HUDEP-2 (cell line): ENCODE measurements at regions not wholly inside any gene's neighbourhood (a gene's known extent, or its start where the extent isn't known, plus 50 kb on each side); places are given as distances from the start of the nearest gene placed in this dataset.

Experiments
- DNase-seq, 76 experiments: peaks; one replicate each; lab custom pipeline; 2025; ENCODE audit not compliant: unreplicated experiment in 76 of 76; lab: John Stamatoyannopoulos, UW

DNA sequence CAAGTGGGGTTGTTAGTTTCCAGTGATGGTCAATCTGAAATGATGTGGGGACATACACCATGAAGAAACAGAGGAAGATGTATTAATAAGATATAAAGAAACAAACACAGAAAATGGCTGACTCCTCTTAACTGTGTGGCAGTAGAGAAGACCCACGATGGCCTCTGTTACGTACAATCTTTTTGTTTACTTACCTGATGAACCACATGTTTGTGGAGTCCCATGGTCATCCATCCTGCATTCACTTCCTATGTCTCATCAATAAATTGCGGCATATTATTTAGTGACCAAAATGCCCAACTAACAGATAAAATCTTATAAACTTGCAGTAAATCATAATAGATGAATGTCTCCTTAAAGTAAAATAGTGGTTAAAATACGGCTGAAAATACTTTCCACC is 740.1 kb upstream of the LINC00305 start:
- no peak for DNase-seq

DNA sequence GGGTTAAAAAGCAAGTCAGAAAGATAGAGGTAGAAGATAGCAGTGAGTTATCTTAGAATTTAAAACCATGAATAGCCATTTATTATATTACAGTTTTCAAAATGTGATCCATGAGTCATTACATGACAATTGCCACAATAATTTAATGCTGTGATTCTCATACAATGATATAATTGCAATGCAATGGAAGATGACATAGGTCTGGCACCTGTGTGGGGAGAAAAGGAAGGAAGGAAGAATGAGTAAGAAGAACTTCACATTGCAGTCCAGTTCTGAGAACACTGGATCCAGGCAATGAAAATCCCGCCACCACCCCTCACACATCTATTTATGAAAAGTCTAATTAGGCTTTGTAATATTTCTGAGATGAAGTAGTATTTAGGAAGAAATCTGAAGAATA is 738.1 kb upstream of the LINC00305 start:
- no peak for DNase-seq

DNA sequence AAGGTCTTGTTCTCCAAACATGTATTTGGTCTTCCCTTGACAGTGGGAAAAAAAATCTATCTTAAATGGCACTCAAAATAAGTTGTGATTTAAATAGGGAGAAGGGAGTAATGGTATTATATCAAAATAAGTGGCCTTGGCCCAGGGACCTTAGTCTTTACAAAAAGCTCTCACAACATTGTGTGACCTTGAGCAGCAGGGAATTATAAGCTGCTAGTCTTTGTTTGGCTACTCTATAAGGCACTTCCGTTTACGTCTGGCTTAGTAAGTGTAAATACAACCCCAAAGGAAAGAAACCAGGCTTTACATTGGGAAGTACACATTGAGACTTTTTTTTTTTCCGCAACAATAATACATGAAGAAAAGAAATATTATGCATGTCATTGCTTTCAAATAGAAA is 734.0 kb upstream of the LINC00305 start:
- DNase-seq = no peak

DNA sequence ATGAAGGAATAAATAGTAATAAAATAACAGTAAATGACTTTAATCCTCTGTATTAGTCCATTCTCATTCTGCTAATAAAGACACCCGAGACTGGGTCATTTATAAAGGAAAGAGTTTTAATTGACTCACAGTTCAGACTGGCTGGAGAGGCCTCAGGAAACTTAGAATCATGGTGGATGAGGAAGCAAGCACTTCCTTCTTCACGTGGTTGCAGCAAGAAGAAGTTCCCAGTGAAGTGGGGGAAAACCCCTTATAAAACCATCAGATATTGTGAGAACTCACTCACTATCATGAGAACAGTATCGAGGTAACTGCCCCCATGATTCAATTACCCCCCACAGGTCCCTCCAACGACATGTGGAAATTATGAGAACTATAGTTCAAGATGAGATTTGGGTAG is 727.9 kb upstream of the LINC00305 start:
- DNase-seq = no peak

DNA sequence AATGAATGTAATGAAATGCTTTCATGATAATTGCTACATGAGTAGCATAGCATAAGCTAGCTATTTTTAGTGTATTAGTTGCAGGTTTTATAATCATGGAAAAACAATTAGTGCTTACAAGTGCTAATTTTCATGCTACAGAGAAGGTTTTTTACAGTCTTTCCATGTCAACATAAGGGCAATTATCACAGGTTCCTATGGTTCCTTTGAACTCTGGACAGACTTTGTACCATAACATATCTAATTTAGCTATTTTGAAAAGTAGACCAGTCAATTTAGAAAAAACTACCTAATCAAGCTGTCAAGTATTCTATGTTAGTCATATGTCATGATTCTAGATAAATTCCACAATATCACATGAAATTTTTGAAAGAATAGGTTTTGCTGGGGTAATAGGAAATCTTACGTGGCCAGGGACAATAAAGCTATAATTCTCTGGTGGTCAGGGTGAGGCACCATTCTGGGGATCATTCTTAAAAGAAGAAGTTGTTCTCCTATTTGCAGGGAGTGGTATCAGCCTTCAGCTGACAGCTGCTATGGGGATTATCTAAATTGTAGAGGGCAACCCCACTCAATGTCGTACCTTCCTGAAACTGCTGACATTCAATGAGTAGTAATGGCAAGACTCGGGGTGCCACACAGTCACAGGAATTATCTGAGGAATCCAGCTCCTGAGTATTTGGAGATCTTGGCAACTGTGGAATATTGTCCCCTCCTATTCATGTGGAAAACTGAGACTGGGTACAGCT is 724.0 kb upstream of the LINC00305 start:
- no peak for DNase-seq

DNA sequence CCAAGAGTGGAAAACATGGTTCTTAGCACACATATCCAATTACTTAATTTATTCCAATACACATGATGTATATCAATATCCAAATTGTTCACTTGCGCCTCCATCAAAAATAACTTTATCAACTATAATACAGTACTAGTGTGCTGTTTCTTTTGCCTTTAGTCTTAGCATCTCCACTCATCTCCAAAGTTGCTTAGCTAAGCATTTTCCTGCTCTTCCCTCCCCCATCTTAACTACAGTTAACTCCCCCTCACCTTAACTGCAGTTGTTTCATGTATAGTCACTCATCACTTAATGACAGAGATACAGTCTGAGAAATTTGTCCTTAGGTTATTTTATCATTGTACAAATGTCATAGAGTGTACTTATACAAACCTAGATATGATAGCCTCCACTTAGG is 705.2 kb upstream of the LINC00305 start:
- DNase-seq = no peak

DNA sequence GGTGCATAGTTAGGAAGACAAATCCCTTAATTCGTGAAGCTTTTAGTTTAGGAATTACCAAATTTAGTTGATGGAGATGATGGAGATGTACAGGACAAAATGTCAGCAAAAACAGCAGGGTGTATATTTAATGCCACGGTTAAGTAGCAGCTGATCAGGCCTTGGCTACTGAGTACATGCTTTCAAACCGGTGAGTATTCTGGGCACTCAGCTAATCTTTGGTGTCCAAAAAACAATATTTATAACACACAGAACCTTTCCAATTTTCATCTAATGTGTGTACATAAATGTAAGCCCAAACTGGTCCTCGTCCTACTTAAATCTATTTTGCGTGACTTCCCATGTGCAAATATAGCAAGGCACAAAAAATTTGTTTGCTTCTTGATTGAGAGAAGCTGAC is 703.4 kb upstream of the LINC00305 start:
- DNase-seq = no peak

DNA sequence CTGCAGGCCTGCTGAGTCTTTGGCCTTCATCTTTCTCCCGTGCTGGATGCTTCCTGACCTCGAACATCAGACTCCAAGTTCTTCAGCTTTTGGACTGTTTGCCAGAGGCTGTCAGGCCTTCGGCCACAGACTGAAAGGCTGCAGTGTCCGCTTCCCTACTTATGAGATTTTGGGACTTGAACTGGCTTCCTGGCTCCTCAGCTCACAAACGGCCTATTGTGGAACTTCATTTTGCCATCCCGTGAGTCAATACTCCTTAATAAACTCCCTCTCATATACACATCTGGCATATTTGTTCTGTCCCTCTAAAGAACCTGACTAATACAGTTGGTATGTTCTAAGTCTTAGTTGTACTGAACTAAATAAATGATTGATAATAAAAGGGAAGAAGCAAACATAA is 702.8 kb upstream of the LINC00305 start:
- no peak for DNase-seq

DNA sequence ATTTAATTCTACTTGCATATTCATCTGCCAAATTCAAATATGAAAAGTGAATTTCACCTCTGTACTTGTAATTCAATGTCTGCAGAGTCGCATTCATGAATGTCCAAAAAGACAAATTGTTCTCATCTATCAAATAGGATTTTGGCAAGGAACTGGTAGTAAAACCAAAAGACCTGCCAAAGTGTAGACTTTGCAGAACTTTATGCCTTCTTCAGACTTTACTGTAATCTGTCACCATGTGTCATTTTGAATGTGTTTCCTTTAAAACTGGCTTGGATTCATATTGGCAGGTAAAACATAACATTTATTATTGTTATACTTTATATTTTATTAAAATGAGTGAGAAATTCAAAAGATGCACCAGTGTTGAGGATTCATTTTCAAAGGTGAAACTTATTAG is 701.9 kb upstream of the LINC00305 start:
- no peak for DNase-seq

DNA sequence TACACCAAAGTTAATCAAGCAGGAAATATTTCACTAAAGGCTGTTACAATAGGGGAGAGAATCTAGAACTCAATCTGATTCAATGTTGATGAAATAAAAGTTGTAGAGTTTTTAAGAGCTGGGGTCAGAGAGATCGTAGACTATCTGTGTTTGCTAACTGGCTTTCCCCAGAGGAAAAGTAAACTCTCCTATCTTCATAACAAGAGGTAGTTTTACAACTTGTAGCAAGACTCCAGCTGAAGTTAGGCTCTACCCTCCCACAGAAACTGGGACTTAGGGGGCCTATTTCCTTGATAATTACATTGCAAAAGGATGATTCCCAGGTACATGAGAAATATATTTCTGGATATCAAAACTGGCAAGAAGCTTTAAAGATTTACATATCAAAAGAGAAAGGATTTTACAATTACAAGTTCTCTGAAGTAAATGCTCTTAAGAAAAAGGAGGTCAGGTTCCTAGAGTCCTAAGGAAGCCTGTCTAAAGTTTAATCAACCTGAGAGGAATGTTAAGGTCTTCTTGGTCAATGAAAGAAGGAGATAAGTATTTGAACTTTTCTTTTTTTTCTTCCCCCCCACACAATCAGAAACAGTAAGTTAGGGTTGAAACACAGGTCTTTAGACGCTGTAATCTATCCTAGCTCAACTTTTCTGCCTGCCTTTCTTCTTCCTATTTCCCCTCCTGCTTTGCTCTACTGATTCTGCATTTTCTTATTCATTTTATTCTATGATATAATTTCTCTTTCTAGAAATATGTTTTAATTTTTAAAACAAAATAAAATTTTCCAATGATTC is 692.2 kb upstream of the LINC00305 start:
- DNase-seq = no peak

DNA sequence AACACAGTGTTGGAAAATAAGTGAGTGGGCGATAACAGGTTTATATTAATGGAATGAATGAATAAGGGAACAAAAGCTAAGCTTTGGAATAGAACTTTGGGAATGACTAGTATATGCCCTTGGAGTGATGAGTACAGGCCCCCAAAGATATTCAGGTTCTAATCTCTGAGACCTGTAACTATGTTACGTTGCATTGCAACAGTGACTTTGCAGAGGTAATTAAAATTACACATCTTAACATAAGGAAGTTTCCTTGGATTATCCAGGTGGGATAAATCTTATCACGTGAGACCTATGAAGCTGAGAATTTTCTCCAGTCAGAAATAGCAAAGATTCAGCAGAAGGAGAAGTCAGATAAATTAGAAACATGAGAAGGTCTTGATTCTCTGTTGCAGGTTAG is 661.5 kb upstream of the LINC00305 start:
- no peak for DNase-seq

DNA sequence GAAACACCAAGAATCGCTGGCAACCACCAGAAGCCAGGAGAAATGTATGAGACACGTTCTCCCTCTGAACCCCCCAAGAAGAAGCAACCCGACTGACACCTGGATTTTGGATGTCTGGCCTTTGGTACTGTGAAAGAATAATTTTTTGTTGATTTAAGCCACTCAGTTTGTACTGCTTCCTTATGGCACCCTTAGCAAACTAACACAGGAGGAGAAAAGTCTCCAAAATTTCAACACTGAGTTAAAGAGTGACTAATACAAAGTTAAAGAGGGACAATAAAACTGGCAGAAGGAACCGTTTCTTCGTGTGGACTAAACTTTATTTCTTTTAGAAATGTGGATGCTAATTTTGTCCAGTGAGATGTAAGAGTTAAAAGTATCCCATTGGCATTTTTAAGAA is 660.9 kb upstream of the LINC00305 start:
- DNase-seq = no peak

DNA sequence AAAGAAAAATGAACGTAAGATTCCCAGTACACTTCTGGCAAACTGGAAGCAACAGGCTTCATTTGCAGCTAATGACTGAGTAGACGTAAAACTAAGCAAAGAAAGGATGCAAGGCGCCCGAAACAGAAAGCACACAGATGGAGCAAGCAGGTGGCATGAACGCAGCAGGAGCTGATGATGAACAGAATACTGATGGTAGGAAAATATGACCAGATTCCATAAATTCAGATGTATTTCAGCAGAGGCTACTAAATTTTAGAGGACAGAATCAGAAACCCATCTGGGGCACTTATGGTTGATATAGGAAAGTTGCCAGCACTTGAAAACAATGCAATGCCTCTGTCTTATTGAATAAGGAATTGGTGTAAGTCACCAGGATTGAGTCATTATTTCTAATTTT is 658.7 kb upstream of the LINC00305 start:
- no peak for DNase-seq

DNA sequence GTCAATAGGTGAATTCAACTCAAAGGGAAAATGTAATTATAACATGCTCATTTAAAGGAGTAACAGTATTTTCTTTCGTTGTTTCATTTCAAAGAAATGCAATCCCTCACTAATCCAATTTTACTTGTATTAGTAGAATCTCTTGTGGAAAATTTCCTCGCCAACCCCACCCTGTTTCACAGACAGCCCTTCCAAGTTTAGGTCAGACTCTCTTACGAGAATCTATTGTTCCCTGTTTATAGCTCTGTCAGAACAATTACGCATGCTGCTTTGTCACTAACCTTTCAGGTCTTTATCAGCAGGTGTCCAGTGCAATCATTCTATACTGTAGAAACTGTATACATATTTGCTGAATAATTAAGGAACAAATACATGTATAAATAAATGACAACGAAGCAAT is 657.8 kb upstream of the LINC00305 start:
- no peak for DNase-seq

DNA sequence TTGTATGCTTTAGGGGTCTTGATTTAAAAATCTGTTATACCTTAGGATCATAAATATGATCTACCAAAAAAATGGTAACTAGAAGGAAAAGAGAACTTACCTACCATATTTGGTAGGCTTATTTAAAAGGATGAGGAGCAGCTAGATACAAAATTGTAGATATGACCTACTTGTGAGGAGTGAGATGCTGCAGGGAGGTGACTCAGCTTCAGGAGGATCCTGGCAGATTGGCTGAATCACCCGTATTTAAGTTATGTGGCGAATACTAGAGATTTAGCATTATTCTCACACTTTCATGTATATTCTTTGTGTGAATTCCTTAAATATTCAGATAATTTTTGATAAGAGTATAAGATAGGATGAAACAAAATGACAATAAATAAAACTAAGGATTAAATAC is 657.3 kb upstream of the LINC00305 start:
- no peak for DNase-seq

DNA sequence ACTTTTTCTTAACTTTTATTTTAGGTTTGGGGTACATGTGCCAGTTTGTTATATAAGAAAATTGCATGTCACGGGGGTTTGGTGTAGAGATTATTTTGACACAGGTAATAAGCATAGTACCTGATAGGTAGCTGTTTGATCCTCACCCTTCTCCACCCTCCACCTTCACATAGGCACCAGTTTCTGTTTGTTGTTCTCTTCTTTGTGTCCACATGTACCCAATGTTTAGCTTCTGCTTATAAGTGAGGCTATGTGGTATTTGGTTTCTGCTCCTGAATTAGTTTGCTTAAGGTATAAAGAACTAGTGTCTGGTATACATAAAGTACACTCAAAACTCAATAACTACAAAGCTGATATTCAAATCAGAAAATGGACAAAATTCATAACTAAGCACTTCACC is 654.6 kb upstream of the LINC00305 start:
- no peak for DNase-seq

DNA sequence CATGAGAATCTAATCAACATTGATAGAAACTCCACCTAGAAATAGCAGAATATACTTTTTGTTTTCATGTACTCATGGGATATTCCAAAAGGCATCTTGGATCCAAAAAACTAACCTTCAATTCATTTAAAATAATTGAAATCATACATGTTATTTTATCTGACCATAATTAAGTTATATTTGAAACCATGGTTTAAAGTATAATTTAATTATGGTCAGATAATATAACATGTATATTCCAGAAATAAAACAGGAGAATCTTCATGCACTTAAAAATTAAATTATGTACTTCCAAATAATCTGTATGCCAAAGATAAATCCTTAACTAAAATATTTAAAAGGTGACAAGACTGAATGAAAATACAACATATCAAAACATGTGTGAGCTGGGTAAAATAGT is 651.3 kb upstream of the LINC00305 start:
- no peak for DNase-seq

DNA sequence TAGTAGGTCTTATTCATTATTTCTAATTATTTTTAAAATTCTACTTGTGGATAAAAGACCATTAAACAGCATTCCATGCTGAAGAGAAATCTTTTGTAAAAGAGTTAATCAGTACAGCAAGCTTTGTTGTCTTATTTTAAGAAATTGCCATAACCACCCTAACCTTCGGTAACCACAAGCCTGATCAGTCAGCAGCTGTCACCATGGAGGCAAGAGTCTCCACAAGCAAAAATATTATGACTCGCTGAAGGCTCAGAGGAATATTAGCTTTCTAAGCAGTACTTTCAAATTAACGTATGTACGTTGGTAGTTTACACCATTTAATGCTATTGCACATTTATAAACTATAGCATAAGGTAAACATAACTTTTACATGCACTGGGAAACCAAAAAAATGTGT is 650.5 kb upstream of the LINC00305 start:
- no peak for DNase-seq

DNA sequence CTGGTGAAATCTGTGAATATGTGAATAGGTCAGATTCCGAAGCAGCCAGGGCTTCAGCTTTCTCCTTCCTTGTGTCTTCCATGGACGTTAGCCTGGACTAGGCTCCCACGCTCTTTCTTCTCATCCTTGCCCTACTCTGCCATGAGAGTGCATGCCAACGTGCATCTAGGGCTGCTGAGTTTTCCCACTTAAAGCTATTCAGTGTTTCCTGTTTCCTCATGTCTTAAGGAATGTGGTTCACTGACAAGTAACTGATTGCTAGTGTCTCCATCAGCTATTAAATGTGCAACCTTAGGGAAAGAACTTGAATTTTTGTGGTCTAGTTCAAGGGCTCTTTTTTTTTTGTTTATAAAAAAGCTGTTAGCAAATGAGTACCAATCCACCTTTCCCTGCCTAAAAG is 642.3 kb upstream of the LINC00305 start:
- no peak for DNase-seq

DNA sequence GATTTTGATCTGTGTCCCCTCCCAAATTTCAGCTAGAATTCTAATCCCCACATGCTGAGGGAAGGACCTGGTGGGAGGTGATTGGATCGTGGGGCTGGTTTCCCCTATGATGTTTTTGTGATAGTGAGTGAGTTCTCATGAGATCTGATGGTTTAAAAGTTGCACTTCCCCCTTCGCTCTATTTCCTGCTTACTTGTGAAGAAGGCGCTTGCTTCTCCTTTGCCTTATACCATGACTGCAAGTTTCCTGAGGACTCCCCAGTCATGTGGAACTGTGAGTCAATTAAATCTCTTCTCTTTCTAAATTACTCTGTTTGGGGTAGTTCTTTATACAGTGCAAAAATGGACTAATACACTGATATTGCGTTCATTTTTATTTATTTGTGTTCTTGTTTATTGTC is 636.8 kb upstream of the LINC00305 start:
- no peak for DNase-seq

DNA sequence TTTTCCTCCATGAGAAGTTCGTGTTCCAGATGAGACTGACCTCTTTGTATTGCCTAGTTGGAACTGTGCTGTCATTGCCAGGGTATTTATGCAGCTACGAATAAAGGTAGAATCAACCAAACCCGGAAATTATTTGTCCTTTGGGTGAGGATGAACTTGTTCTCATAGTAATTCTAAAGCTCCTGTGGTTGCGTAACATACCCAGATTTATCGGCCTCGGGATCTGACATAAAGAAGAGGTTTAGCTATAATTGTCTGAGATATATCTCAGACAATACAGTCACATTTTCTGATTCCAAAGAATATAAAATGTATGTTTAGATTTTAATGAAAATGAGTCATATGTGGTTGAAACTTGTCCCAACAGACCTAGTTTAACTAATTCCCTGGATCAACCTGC is 628.7 kb upstream of the LINC00305 start:
- no peak for DNase-seq

DNA sequence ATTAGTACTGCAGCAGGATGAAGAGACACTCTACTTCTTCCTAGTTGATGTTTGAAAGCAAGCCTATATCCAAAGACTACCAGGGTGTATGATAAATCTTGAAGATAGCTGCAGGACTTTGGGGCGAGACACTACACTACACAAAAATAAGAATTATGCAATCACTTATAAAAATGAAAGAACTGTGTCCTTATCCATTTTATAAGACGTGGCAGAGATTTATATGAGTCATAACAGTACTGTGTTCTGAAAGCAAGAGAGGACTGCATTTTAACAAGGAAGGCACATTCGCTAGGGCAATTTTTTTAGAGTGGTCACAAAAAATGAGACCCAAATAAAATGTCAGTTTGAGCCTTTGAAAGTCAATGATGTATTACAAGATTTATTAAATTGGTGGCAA is 617.0 kb upstream of the LINC00305 start:
- DNase-seq = no peak
